HG02885 (cell line): ENCODE measurements at regions not wholly inside any gene's neighbourhood (a gene's known extent, or its start where the extent isn't known, plus 50 kb on each side); places are given as distances from the start of the nearest gene placed in this dataset.

Experiments
- ATAC-seq: cut with Tn5 transposase; IDR thresholded peaks from one replicate; pipeline ENCODE4 v1.9.1; 2021; ENCODE audit warnings: mild to moderate bottlenecking; ENCODE audit not compliant: unreplicated experiment, poor library complexity

- ATAC-seq, result no peak
These were observed 232.0 kb upstream of the FBXL7 start for GRCh38 chr5:15267966-15268365.

GRCh38 chr5:15266841-15267240 lies 233.1 kb upstream of the FBXL7 start:
- no peak for ATAC-seq

GRCh38 chr5:15266229-15266628 lies 233.8 kb upstream of the FBXL7 start:
- ATAC-seq, result no peak

- ATAC-seq, result no peak
These were observed 236.0 kb upstream of the FBXL7 start for GRCh38 chr5:15263942-15264341.

- no peak for ATAC-seq
These were observed 236.6 kb upstream of the FBXL7 start for GRCh38 chr5:15263406-15263805.

GRCh38 chr5:15261269-15261995 lies 238.5 kb upstream of the FBXL7 start:
- ATAC-seq, result no peak

- no peak for ATAC-seq
These were observed 239.4 kb upstream of the FBXL7 start for GRCh38 chr5:15260356-15261268.

- no peak for ATAC-seq
These were observed 243.5 kb upstream of the FBXL7 start for GRCh38 chr5:15256485-15256884.

- no peak for ATAC-seq
These were observed 244.4 kb upstream of the FBXL7 start for GRCh38 chr5:15255576-15255975.

GRCh38 chr5:15254607-15255006 lies 245.4 kb upstream of the FBXL7 start:
- no peak for ATAC-seq

- ATAC-seq, result no peak
These were observed 247.6 kb upstream of the FBXL7 start for GRCh38 chr5:15252331-15252730.

GRCh38 chr5:15249152-15249551 lies 250.8 kb upstream of the FBXL7 start:
- no peak for ATAC-seq

- ATAC-seq, result no peak
These were observed 251.2 kb upstream of the FBXL7 start for GRCh38 chr5:15248731-15249130.

GRCh38 chr5:15245913-15246312 lies 254.1 kb upstream of the FBXL7 start:
- no peak for ATAC-seq

- no peak for ATAC-seq
These were observed 256.5 kb upstream of the FBXL7 start for GRCh38 chr5:15243301-15244020.

- ATAC-seq, result no peak
These were observed 258.7 kb upstream of the FBXL7 start for GRCh38 chr5:15241216-15241821.

- no peak for ATAC-seq
These were observed 262.0 kb upstream of the FBXL7 start for GRCh38 chr5:15238006-15238405.

- ATAC-seq, result no peak
These were observed 263.0 kb upstream of the FBXL7 start for GRCh38 chr5:15236911-15237508.

GRCh38 chr5:15234911-15235310 lies 265.1 kb upstream of the FBXL7 start:
- ATAC-seq, result no peak

GRCh38 chr5:15234366-15234765 lies 265.6 kb upstream of the FBXL7 start:
- ATAC-seq, result no peak
